ENCODE measurements at regions not wholly inside any gene's neighbourhood (a gene's known extent, or its start where the extent isn't known, plus 50 kb on each side); places are given as distances from the start of the nearest gene placed in this dataset.
A peak's percentile ranks its signal among the peaks of the same experiment; 100 is the strongest.

GRCh38 chr13:82900453-82900852 lies 981.8 kb downstream of the SLITRK1 start:
- TF ChIP-seq, protein P1, sequence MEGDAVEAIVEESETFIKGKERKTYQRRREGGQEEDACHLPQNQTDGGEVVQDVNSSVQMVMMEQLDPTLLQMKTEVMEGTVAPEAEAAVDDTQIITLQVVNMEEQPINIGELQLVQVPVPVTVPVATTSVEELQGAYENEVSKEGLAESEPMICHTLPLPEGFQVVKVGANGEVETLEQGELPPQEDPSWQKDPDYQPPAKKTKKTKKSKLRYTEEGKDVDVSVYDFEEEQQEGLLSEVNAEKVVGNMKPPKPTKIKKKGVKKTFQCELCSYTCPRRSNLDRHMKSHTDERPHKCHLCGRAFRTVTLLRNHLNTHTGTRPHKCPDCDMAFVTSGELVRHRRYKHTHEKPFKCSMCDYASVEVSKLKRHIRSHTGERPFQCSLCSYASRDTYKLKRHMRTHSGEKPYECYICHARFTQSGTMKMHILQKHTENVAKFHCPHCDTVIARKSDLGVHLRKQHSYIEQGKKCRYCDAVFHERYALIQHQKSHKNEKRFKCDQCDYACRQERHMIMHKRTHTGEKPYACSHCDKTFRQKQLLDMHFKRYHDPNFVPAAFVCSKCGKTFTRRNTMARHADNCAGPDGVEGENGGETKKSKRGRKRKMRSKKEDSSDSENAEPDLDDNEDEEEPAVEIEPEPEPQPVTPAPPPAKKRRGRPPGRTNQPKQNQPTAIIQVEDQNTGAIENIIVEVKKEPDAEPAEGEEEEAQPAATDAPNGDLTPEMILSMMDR (conservative IDR thresholded peaks at IDR 0.05; ENCODE audit: control insufficient read depth, insufficient read depth, low read depth, low read length) = no peak

GRCh38 chr13:82898586-82898985 lies 983.7 kb downstream of the SLITRK1 start:
- DNase-seq (ENCODE audit: low read depth) = no peak
- H3K4me3 ChIP-seq (ENCODE audit: control insufficient read depth, low read depth, low read length) = no peak overlapping the region
- TF ChIP-seq, protein P1 (conservative IDR thresholded peaks at IDR 0.05; ENCODE audit: control insufficient read depth, insufficient read depth, low read depth, low read length) = no peak

More at GRCh38 chr13:82900453-82900852, 981.8 kb downstream of the SLITRK1 start:
- no peak for DNase-seq (ENCODE audit: low read depth)
- no peak overlapping the region for H3K4me3 ChIP-seq (ENCODE audit: control insufficient read depth, low read depth, low read length)

GRCh38 chr13:82879921-82880320 lies 1002.4 kb downstream of the SLITRK1 start:
- TF ChIP-seq, protein P1 (conservative IDR thresholded peaks at IDR 0.05; ENCODE audit: control insufficient read depth, insufficient read depth, low read depth, low read length) = no peak
- H3K4me3 ChIP-seq (ENCODE audit: control insufficient read depth, low read depth, low read length) = no peak overlapping the region
- no peak for DNase-seq (ENCODE audit: low read depth)

GRCh38 chr13:82878536-82878935 lies 1003.7 kb downstream of the SLITRK1 start:
- TF ChIP-seq, protein P1 (conservative IDR thresholded peaks at IDR 0.05; ENCODE audit: control insufficient read depth, insufficient read depth, low read depth, low read length) = no peak
- DNase-seq (ENCODE audit: low read depth) = peak; percentile 56
- no peak overlapping the region for H3K4me3 ChIP-seq (ENCODE audit: control insufficient read depth, low read depth, low read length)

- H3K4me3 ChIP-seq (ENCODE audit: control insufficient read depth, low read depth, low read length) = no peak overlapping the region
- DNase-seq (ENCODE audit: low read depth) = no peak
- TF ChIP-seq, protein P1 (conservative IDR thresholded peaks at IDR 0.05; ENCODE audit: control insufficient read depth, insufficient read depth, low read depth, low read length) = no peak
These were observed 1015.0 kb downstream of the SLITRK1 start for GRCh38 chr13:82867284-82867683.

GRCh38 chr13:82850644-82851043 lies 1031.6 kb downstream of the SLITRK1 start:
- TF ChIP-seq, protein P1 (conservative IDR thresholded peaks at IDR 0.05; ENCODE audit: control insufficient read depth, insufficient read depth, low read depth, low read length) = no peak
- no peak for DNase-seq (ENCODE audit: low read depth)
- H3K4me3 ChIP-seq (ENCODE audit: control insufficient read depth, low read depth, low read length) = no peak overlapping the region

- no peak for DNase-seq (ENCODE audit: low read depth)
- H3K4me3 ChIP-seq (ENCODE audit: control insufficient read depth, low read depth, low read length) = no peak overlapping the region
- TF ChIP-seq, protein P1 (conservative IDR thresholded peaks at IDR 0.05; ENCODE audit: control insufficient read depth, insufficient read depth, low read depth, low read length) = no peak
These were observed 1033.5 kb downstream of the SLITRK1 start for GRCh38 chr13:82848766-82849165.

All from fibroblast of mammary gland (primary cell).